NCI-H1694 (cell line): ENCODE measurements at regions not wholly inside any gene's neighbourhood (a gene's known extent, or its start where the extent isn't known, plus 50 kb on each side); places are given as distances from the start of the nearest gene placed in this dataset.
A peak's percentile ranks its signal among the peaks of the same experiment; 100 is the strongest.

Source experiments
- DNase-seq: peaks from one replicate; lab custom pipeline; 2025; lab: John Stamatoyannopoulos, UW

- DNase-seq = no peak
Observed at GRCh38 chr2:147792966-147793617, 51.7 kb upstream of the ACVR2A start.

DNA sequence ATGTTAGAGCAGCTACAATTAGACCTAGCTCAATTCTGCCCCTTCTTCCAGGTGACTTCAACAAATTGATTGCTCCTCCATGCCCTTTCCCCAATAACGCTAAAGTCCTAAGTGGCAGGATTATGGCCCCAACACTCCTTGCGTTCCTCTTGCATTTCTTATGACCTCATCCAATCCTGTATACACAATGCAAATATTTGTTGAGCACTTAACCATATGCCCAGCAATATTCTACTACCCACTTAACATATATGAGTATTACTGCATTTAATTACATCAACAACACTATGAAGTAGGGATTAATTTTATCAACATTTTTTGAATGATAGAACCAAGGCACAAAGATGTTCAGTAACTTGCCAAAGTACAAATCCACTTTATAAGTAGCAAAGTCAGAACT is 54.2 kb upstream of the ACVR2A start:
- DNase-seq = no peak

GRCh38 chr2:147789720-147790119 is 55.1 kb upstream of the ACVR2A start:
- DNase-seq = no peak

GRCh38 chr2:147789287-147789686 is 55.5 kb upstream of the ACVR2A start:
- DNase-seq = no peak

- no peak for DNase-seq
Observed at GRCh38 chr2:147782141-147782930, 62.5 kb upstream of the ACVR2A start.

DNA sequence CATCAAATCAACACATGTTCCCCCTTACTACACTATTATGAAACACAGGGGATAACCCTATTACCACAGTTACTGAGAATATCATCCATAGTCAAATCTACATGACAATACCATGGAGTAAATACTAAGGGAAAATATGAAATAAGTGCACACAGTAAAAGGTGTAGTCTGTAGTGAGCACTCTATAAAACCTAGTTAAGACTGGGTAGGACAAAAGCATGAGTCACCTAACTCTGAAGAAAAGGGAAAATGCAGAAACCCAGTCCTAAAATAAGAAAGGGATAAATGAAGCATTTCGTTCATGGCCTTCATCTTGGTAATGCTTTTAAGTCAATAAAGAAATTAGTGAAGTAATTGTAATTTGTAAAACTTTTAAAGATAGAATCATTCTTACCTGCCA is 65.4 kb upstream of the ACVR2A start:
- no peak for DNase-seq

DNA sequence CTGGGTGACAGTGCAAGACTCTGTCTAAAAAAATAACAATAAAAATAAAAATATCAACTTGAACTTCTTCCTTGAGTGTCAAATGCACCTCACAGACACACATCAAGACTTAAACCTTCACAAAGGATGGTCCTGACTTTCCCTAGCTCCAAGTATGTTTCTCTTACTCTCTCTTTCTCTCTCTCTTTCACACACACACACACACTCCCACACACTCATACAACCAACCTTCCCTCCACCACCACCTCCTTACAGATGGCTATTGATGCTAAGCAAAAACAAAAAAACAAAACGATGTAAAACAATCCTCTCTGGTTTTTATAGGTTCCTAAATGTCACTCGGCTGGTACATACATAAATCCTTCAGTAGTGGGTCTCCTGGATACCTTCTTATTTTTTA is 67.4 kb upstream of the ACVR2A start:
- DNase-seq = no peak

DNA sequence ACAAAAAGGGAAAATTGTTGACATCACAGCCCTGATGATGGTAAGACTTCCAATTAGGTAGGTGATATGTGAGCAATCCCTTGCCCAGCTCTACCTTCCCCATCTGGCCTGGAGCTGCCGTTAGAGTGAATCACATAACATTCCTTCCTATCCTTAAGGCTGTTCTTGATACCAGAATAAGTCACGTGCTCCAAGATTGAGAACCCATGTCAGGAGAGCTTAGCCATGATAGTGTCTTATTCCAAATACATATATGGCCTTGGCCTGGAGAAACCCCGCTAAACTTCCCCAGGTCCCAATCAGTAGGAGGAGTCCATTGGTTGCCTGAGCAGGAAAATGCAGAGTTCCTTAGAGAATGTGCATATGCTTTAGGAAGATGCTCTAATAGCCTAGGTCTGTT is 70.0 kb upstream of the ACVR2A start:
- no peak for DNase-seq

DNA sequence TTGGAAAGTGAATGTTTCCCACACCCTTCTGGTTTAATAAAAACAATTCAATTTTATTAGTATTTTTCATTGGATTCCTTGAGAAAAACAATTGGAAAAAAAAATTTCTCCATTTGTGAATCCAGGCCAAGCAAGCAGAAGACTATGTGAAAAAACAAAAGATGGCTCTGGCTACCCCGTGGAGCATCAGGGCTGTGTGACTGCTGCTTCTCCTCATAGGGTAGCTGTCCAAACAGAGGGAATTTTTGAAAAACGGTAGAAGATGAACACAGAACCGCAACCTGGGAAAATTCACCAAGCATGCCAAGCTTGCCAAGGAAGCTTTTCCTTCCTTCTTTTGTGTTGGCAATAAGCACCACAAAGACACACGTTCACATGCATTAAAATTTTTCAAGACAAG is 71.3 kb upstream of the ACVR2A start:
- peak; percentile 45 for DNase-seq

GRCh38 chr2:147772781-147773180 is 72.0 kb upstream of the ACVR2A start:
- no peak for DNase-seq

DNA sequence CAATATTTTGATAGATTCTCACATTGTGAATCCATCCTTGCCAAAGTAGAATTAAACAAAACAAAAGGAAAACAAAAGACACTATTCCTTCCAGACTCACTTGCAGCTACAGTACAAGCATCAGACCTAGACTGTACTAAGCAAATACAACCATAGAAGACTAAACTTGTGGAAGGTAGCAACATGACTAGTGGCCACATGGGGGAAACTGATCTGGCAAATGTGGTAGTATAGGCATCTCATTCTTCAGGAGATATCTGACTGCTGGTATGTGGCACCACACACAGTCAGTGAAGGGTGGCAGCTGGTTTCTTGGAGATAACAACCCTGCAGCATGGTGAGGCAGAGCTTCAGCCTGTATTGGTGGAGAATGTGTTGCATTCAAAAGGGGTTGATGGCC is 81.0 kb upstream of the ACVR2A start:
- DNase-seq = no peak

GRCh38 chr2:147760984-147761383 is 83.8 kb upstream of the ACVR2A start:
- DNase-seq = no peak

- DNase-seq = no peak
Observed at GRCh38 chr2:147759536-147759935, 85.3 kb upstream of the ACVR2A start.

- no peak for DNase-seq
Observed at GRCh38 chr2:147758821-147759220, 86.0 kb upstream of the ACVR2A start.

DNA sequence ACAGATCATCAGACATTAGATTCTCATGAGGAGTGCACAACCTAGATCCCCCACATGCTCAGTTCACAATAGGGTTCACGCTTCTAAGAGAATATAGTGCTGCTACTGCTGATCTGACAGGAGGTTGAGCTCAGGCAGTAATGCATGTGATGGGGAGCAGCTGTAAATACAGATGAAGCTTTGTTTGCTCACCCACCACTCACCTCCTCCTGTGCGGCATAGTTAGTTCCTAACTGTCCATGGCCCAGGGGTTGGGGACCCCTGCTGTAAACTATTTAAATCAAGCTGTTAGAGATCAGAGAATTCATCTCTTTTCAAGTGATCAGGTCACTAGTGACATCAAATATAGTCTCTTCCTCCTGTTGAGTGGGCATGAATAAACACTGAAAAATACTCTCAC is 88.8 kb upstream of the ACVR2A start:
- DNase-seq = no peak

DNA sequence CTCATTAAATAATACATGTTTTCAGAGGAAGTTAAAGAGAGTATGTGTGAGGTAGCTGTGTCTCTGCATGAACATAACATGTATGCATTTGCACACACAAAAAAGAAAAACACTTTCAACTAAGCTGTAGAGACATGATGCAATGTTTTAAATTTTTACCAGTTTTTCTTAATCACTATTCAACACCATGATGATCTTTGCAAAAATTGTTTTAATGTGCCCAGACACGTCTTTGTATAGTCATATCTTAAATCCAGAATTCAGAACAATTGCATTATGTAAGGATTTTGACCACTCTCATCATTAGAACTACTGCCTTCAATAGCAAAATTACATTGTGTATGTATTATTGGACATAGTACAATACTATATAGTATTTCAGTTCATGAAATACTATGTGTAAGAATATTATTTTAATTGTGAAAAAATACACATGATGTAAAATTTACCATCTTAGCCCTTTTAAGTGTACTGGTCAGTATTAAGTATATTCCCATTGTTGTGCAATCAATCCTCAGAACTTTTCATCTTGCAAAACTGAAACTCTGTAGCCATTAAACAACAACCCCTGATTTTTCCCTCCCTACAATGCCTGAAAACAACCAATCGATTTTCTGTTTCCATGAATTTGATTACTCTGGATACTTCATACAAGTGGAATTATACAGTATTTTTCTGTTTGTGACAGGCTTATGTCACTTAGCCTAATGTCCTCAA is 104.5 kb upstream of the ACVR2A start:
- no peak for DNase-seq

DNA sequence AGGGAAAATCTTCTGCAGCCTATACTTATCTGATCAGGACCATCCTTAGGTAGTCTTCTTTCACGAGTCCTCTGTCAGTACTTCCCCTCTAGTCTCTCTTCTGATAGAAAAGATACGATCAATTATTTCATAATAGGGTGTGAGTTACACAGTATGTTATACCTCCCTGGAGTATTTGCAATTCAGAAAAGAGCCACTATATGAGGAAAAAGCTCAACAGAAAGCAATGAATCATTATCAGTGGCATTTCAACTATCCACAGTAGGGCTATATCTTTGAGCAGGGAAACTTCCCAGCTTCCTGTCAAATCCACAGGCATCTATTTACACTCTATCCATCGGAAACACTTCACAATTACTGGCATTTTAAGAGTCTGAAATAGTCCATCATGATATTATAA is 105.3 kb upstream of the ACVR2A start:
- DNase-seq = no peak

GRCh38 chr2:147718831-147719230 is 126.0 kb upstream of the ACVR2A start:
- no peak for DNase-seq

- no peak for DNase-seq
Observed at GRCh38 chr2:147716906-147717305, 127.9 kb upstream of the ACVR2A start.

GRCh38 chr2:147715807-147716206 is 129.0 kb upstream of the ACVR2A start:
- no peak for DNase-seq

- DNase-seq = no peak
Observed at GRCh38 chr2:147714582-147714981, 130.2 kb upstream of the ACVR2A start.

DNA sequence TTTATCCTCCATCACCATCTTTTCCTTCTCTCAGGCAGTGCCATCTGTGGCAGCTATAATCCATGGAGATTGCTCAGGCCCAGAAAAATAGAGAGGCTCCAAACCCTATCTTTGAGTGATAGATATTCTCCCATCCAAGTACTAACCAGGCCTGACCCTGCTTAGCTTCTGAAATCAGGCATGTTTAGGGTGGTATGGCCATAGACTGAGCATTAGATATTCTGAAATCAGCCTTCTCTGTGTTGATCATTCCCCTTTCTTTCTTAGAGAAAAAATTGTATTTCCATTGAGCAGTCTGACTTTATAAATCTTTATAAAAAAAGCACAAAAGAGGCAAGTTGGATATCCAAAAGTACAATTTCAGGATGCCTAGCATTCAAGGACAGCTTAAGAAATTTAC is 131.5 kb upstream of the ACVR2A start:
- DNase-seq = no peak

DNA sequence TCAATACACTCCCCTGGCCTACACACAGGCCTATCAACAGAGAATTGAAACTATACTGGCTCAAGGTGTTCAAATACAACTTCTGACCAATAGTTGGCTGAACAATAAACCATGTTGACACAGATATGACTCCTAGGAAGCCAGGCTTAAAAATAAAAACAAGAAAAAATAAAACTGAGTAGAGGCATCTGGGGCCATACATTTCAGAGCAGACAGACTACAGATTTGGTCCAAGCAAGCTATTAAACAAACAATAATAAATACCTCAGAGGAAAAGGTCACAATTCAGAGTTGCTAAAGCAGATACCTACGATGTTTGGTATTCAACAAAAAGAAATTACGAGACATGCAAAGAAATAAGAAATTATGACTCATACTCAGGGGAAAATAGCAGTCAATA is 132.8 kb upstream of the ACVR2A start:
- DNase-seq = no peak
